Prostate gland (tissue), 2 donors: ENCODE measurements at regions not wholly inside any gene's neighbourhood (a gene's known extent, or its start where the extent isn't known, plus 50 kb on each side); places are given as distances from the start of the nearest gene placed in this dataset.

Experiments
- CTCF ChIP-seq, 4 experiments: fragments of 200-600 bp in 2 of 4; fragments of 450-650 bp in 2 of 4; sonication (generic) in 2 of 4; IDR thresholded peaks; 1 replicate in 3 of 4; 2 replicates in 1 of 4; pipeline ENCODE4 v1.5.1; 2016 to 2019; ENCODE audit warnings: antibody characterized with exemption in 4 of 4, mild to moderate bottlenecking in 2 of 4, moderate library complexity in 2 of 4
- POLR2A ChIP-seq: fragments of 450-650 bp; IDR thresholded peaks from one replicate; pipeline ENCODE4 v1.6.1; 2016; ENCODE audit warnings: antibody characterized with exemption, mild to moderate bottlenecking

- TF ChIP-seq CTCF (IDR thresholded peaks at IDR 0.05) (no peak), POLR2A (no peak)
These were observed 98.8 kb upstream of the DST start for GRCh38 chr6:56741472-56741871.
